K562 (cell line): ENCODE measurements at regions not wholly inside any gene's neighbourhood (a gene's known extent, or its start where the extent isn't known, plus 50 kb on each side); places are given as distances from the start of the nearest gene placed in this dataset.

ENCODE experiments used
- ATAC-seq: fragments of 200-7000 bp; cut with Tn5 transposase; 3 replicates; pipeline ENCODE4 v1.9.1; 2020; ENCODE audit warnings: moderate library complexity
- BruUV-seq: library from RNA; stranded (reverse); fragments of 400-500 nt; replicated peaks from 2 replicates; lab custom pipeline; 2021; lab: Mats Ljungman, UMichigan
- CTCF ChIA-PET: fragments of 300-600 bp; formaldehyde crosslinking; extraction: SDS; loops from one replicate; lab custom pipeline; 2021; ENCODE audit warnings: low intra/inter-chr PET ratio; lab: Yijun Ruan, JAX
- POLR2A ChIA-PET: fragments of 300-600, 350-650 bp; sonication (Branson Sonifier 250); formaldehyde crosslinking; extraction: SDS; loops from one replicate; lab custom pipeline; 2021; ENCODE audit warnings: antibody characterized with exemption, inconsistent platforms; lab: Yijun Ruan, JAX
- DNase-seq, 4 experiments: peaks; one replicate each; pipeline versions ENCODE4 v3.0.0 to v3.0.0-alpha.2; 2011 to 2018; ENCODE audit warnings: low spot score in 3 of 4, mixed read lengths in 3 of 4; ENCODE audit errors: extremely low read depth in 1 of 4
- FAIRE-seq: peaks from 2 replicates; lab custom pipeline; 2011; peaks lifted over from hg19 to GRCh38; lab: Jason Lieb, UNC
- H2AFZ ChIP-seq: 2 replicates; pipeline ENCODE4 v1.6.0; 2011; ENCODE audit warnings: low read depth, low read length, control low read depth, inconsistent platforms
- H3K27ac ChIP-seq: fragments of 200-600 bp; 3 replicates; pipeline ENCODE4 v1.8.0; 2011; ENCODE audit warnings: low read depth, mild to moderate bottlenecking, control low read depth, inconsistent platforms, low read length, moderate library complexity, mixed read lengths; ENCODE audit errors: extremely low read depth
- H3K27me3 ChIP-seq, 2 experiments: fragments of 300-600 bp in 1 of 2; 2 replicates in 1 of 2; 3 replicates in 1 of 2; pipeline versions ENCODE4 v1.6.0 to v1.8.0; 2011; ENCODE audit warnings: inconsistent platforms in 2 of 2, low read length in 2 of 2, mild to moderate bottlenecking in 1 of 2, mixed read lengths in 1 of 2, moderate library complexity in 1 of 2; ENCODE audit not compliant: control insufficient read depth in 2 of 2, insufficient read depth in 2 of 2
- H3K36me3 ChIP-seq: fragments of 300-600 bp; 3 replicates; pipeline ENCODE4 v1.8.0; 2011; ENCODE audit warnings: mild to moderate bottlenecking, low read length, inconsistent platforms; ENCODE audit not compliant: control insufficient read depth, insufficient read depth
- H3K4me1 ChIP-seq, 2 experiments: fragments of 200-600 bp in 1 of 2; replicated peaks in 1 of 2; 2 replicates in 1 of 2; 3 replicates in 1 of 2; pipeline versions ENCODE4 v1.5.1 to v1.8.0; 2011; ENCODE audit warnings: inconsistent platforms in 2 of 2, low read length in 2 of 2, mild to moderate bottlenecking in 1 of 2, mixed read lengths in 1 of 2, moderate library complexity in 1 of 2; ENCODE audit not compliant: control insufficient read depth in 2 of 2, insufficient read depth in 2 of 2
- H3K4me2 ChIP-seq: 2 replicates; pipeline ENCODE4 v1.6.1; 2011; ENCODE audit warnings: low read length, control low read depth, inconsistent platforms, mixed read lengths; ENCODE audit not compliant: insufficient read depth
- H3K4me3 ChIP-seq: fragments of 200-600 bp; sonication (generic), shearing (Covaris generic); 2 replicates; pipeline ENCODE4 v1.5.1; 2016; ENCODE audit warnings: control low read depth, inconsistent platforms
- H3K79me2 ChIP-seq: fragments of 200-600 bp; 3 replicates; pipeline ENCODE4 v1.8.0; 2011; ENCODE audit warnings: low read length, inconsistent platforms; ENCODE audit not compliant: control insufficient read depth, insufficient read depth
- H3K9ac ChIP-seq, 2 experiments: 2 replicates each; pipeline versions ENCODE4 v1.6.0 to v1.6.1; 2011; ENCODE audit warnings: low read depth in 2 of 2, low read length in 2 of 2, control low read depth in 1 of 2, inconsistent platforms in 1 of 2, mild to moderate bottlenecking in 1 of 2, mixed read lengths in 1 of 2; ENCODE audit not compliant: insufficient read depth in 1 of 2
- H3K9me1 ChIP-seq: one replicate; pipeline ENCODE4 v1.6.0; 2011; ENCODE audit warnings: inconsistent platforms, mild to moderate bottlenecking, low read length, moderate library complexity; ENCODE audit not compliant: control insufficient read depth, insufficient read depth
- H3K9me3 ChIP-seq: replicated peaks from 2 replicates; pipeline ENCODE4 v1.5.1; 2011; ENCODE audit warnings: low read depth, low read length, inconsistent platforms; ENCODE audit not compliant: control insufficient read depth, insufficient read depth
- H4K20me1 ChIP-seq: replicated peaks from 2 replicates; pipeline ENCODE4 v1.6.1; 2011; ENCODE audit warnings: low read length, inconsistent platforms, mixed read lengths; ENCODE audit not compliant: control insufficient read depth, insufficient read depth
- FOXJ3 ChIP-seq: sonication (generic); formaldehyde crosslinking; IDR thresholded peaks from 2 replicates; pipeline ENCODE4 v1.4.0; 2020; ENCODE audit warnings: mild to moderate bottlenecking, missing genetic modification reagents
- HMG20B ChIP-seq: fragments of 250-450 bp; sonication (Bioruptor Pico); IDR thresholded peaks from 2 replicates; pipeline ENCODE4 v1.5.0; 2021; ENCODE audit warnings: mild to moderate bottlenecking
- NFE2 ChIP-seq: IDR thresholded peaks from 2 replicates; pipeline ENCODE4 v1.6.1; 2014; ENCODE audit warnings: antibody characterized with exemption, low read depth
- PRPF4 ChIP-seq: fragments of 200-400 bp; formaldehyde crosslinking; IDR thresholded peaks from one replicate; pipeline ENCODE4 v1.6.1; 2017; ENCODE audit warnings: low read length, low read depth, mild to moderate bottlenecking; ENCODE audit not compliant: insufficient read depth, poor library complexity, severe bottlenecking
- ZNF282 ChIP-seq: sonication (generic); formaldehyde crosslinking; IDR thresholded peaks from 2 replicates; pipeline ENCODE4 v1.8.1; 2023; ENCODE audit warnings: missing genetic modification reagents
- ZSCAN29 ChIP-seq: fragments of 450-650 bp; IDR thresholded peaks from 2 replicates; pipeline ENCODE4 v1.6.1; 2017
- ZZZ3 ChIP-seq: fragments of 450-650 bp; IDR thresholded peaks from 2 replicates; pipeline ENCODE4 v1.6.1; 2016; ENCODE audit warnings: antibody characterized with exemption, mild to moderate bottlenecking, moderate library complexity
- WGBS: fragments of 100-300 bp; shearing (Covaris generic); methylation state at CpG from one replicate; pipeline ENCODE4 v1.1.6; 2016; ENCODE audit warnings: low coverage, mixed read lengths; ENCODE audit not compliant: insufficient coverage; ENCODE audit errors: missing lambda C conversion rate; 5-methylcytosine and 5-hydroxymethylcytosine counted together
- in situ Hi-C: fragments of 300-500 bp; cut with MboI; formaldehyde crosslinking; loops from 4 replicates; pipeline ENCODE4 v1.15.0; 2018; ENCODE audit warnings: inconsistent platforms, mixed read lengths
- intact Hi-C: fragments of 100-400 bp; cut with micrococcal nuclease; formaldehyde crosslinking; loops from 2 replicates; pipeline ENCODE4 v1.14.2; 2022
- TF ChIP-seq, protein P1 (sequence below): fragments of 450-650 bp; formaldehyde crosslinking; IDR thresholded peaks from 2 replicates; pipeline ENCODE4 v1.4.0; 2022; ENCODE audit warnings: missing genetic modification characterization

DNA sequence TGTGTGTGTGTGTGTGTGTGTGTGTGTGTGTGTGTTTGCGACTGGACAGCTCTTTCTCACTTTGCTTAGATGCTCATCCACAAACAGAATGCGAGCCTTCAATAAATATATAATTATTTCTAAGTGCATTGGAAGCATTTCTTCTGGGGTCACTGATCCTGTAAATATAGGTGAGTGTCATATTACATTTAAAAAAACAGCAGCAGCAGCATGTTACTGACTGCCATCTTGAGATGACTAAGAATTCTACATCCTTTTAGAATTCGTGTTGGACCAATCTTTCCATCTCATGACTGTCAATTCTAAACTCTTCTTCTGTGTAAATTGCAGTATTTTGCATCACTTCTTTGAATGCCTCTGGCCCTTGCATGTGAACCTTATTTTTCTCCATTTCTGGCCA, 238.0 kb upstream of the DDI1 start:
- Histone ChIP-seq H3K79me2 (no peaks in the 10 kb centered on the region), H3K9me1 (no peaks in the 10 kb centered on the region), H3K9me3 (no peaks in the 10 kb centered on the region; the same call in 1 of the 2 replicates), H3K27me3 (no peaks in the 10 kb centered on the region), H3K4me1 (no peaks in the 10 kb centered on the region), H3K27ac (no peak overlapping the region), H3K9ac (no peak overlapping the region)
- no peak for FAIRE-seq
- DNase-seq, result no peak
- CTCF ChIA-PET, result no interaction called here
- BruUV-seq, result no TSS peak
- intact Hi-C loops, result no loop called here
- in situ Hi-C loops, result no loop called here
- TF ChIP-seq ZZZ3 (no peak), ZNF282 (CRISPR knock-in tag) (no peak), PRPF4 (no peak), FOXJ3 (no peak), ZSCAN29 (no peak), HMG20B (no peak), NFE2 (no peak)
- TF ChIP-seq, protein P1, sequence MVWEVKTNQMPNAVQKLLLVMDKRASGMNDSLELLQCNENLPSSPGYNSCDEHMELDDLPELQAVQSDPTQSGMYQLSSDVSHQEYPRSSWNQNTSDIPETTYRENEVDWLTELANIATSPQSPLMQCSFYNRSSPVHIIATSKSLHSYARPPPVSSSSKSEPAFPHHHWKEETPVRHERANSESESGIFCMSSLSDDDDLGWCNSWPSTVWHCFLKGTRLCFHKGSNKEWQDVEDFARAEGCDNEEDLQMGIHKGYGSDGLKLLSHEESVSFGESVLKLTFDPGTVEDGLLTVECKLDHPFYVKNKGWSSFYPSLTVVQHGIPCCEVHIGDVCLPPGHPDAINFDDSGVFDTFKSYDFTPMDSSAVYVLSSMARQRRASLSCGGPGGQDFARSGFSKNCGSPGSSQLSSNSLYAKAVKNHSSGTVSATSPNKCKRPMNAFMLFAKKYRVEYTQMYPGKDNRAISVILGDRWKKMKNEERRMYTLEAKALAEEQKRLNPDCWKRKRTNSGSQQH (CRISPR knock-in tag), result no peak
- TF ChIP-seq, all 486 proteins: peak for 0
- no peak for ATAC-seq
- H3K36me3 ChIP-seq, result no peaks in the 10 kb centered on the region
- H3K4me3 ChIP-seq, result no peak overlapping the region
- H4K20me1 ChIP-seq, result no peaks in the 10 kb centered on the region
- no peak overlapping the region for H3K4me2 ChIP-seq
- POLR2A ChIA-PET, result no interaction called here
- H2AFZ ChIP-seq, result no peak overlapping the region
- WGBS, result 5% methylated on average over 3 of the region's 3 CpGs
